ENCODE measurements at regions not wholly inside any gene's neighbourhood (a gene's known extent, or its start where the extent isn't known, plus 50 kb on each side); places are given as distances from the start of the nearest gene placed in this dataset.

- no peak for DNase-seq (ENCODE audit: low read depth)
- TF ChIP-seq CTCF (IDR thresholded peaks at IDR 0.05; ENCODE audit: insufficient read depth, low read length) = no peak
- H3K4me3 ChIP-seq (ENCODE audit: low read depth, low read length) = no peak overlapping the region
These were observed 52.1 kb upstream of the HTATIP2 start for GRCh38 chr11:20311444-20311843.

GRCh38 chr11:20310596-20311394 lies 52.7 kb upstream of the HTATIP2 start:
- DNase-seq (ENCODE audit: low read depth) = no peak
- no peak overlapping the region for H3K4me3 ChIP-seq (ENCODE audit: low read depth, low read length)
- TF ChIP-seq CTCF (IDR thresholded peaks at IDR 0.05; ENCODE audit: insufficient read depth, low read length) = no peak

- no peak for TF ChIP-seq CTCF (IDR thresholded peaks at IDR 0.05; ENCODE audit: insufficient read depth, low read length)
- DNase-seq (ENCODE audit: low read depth) = no peak
- no peak overlapping the region for H3K4me3 ChIP-seq (ENCODE audit: low read depth, low read length)
These were observed 53.4 kb upstream of the HTATIP2 start for GRCh38 chr11:20310137-20310536.

- no peak overlapping the region for H3K4me3 ChIP-seq (ENCODE audit: low read depth, low read length)
- DNase-seq (ENCODE audit: low read depth) = no peak
- no peak for TF ChIP-seq CTCF (IDR thresholded peaks at IDR 0.05; ENCODE audit: insufficient read depth, low read length)
These were observed 54.1 kb upstream of the HTATIP2 start for GRCh38 chr11:20309231-20310025.

- no peak for TF ChIP-seq CTCF (IDR thresholded peaks at IDR 0.05; ENCODE audit: insufficient read depth, low read length)
- no peak for DNase-seq (ENCODE audit: low read depth)
- no peak overlapping the region for H3K4me3 ChIP-seq (ENCODE audit: low read depth, low read length)
These were observed 54.9 kb upstream of the HTATIP2 start for GRCh38 chr11:20308601-20309000.

GRCh38 chr11:20303391-20303965 lies 60.0 kb upstream of the HTATIP2 start:
- DNase-seq (ENCODE audit: low read depth) = no peak
- TF ChIP-seq CTCF (IDR thresholded peaks at IDR 0.05; ENCODE audit: insufficient read depth, low read length) = no peak
- H3K4me3 ChIP-seq (ENCODE audit: low read depth, low read length) = no peak overlapping the region
